HepG2 (cell line): ENCODE measurements at regions not wholly inside any gene's neighbourhood (a gene's known extent, or its start where the extent isn't known, plus 50 kb on each side); places are given as distances from the start of the nearest gene placed in this dataset.

Source experiments
- HNF4G ChIP-seq, 2 experiments: sonication (generic) in 1 of 2; formaldehyde crosslinking in 1 of 2; IDR thresholded peaks; 2 replicates each; pipeline versions ENCODE4 v1.4.0 to v1.6.1; 2011 to 2020; ENCODE audit warnings: borderline replicate concordance in 2 of 2, low read depth in 2 of 2, mild to moderate bottlenecking in 2 of 2, low read length in 1 of 2, missing genetic modification reagents in 1 of 2, moderate library complexity in 1 of 2
- MLLT10 ChIP-seq: sonication (generic); formaldehyde crosslinking; IDR thresholded peaks from 2 replicates; pipeline ENCODE4 v1.4.0; 2020; ENCODE audit warnings: missing genetic modification reagents
- MTF2 ChIP-seq: sonication (generic); formaldehyde crosslinking; IDR thresholded peaks from 2 replicates; pipeline ENCODE4 v1.5.0; 2020; ENCODE audit warnings: missing genetic modification reagents, borderline replicate concordance
- NR2F1 ChIP-seq, 2 experiments: fragments of 450-650 bp in 1 of 2; formaldehyde crosslinking in 1 of 2; IDR thresholded peaks; 2 replicates each; pipeline versions ENCODE4 v1.5.0 to v1.6.1; 2016 to 2020; ENCODE audit warnings: mild to moderate bottlenecking in 1 of 2, missing compliant biosample characterization in 1 of 2, missing genetic modification reagents in 1 of 2, moderate library complexity in 1 of 2
- SMAD3 ChIP-seq: sonication (generic); formaldehyde crosslinking; IDR thresholded peaks from 2 replicates; pipeline ENCODE4 v1.4.0; 2020; ENCODE audit warnings: missing genetic modification reagents
- SMYD3 ChIP-seq: sonication (generic); formaldehyde crosslinking; IDR thresholded peaks from 2 replicates; pipeline ENCODE4 v1.8.1; 2023; ENCODE audit warnings: mild to moderate bottlenecking, missing genetic modification reagents
- STAG1 ChIP-seq: sonication (generic); formaldehyde crosslinking; IDR thresholded peaks from 2 replicates; pipeline ENCODE4 v1.4.0; 2020; ENCODE audit warnings: missing genetic modification reagents
- TCF12 ChIP-seq, 2 experiments: fragments of 450-650 bp in 1 of 2; sonication (generic) in 1 of 2; formaldehyde crosslinking in 1 of 2; IDR thresholded peaks; 2 replicates each; pipeline versions ENCODE4 v1.6.1 to v1.8.0; 2017 to 2022; ENCODE audit warnings: antibody characterized with exemption in 1 of 2, mild to moderate bottlenecking in 1 of 2, missing genetic modification reagents in 1 of 2, moderate library complexity in 1 of 2
- TP53 ChIP-seq: sonication (generic); formaldehyde crosslinking; conservative IDR thresholded peaks from 2 replicates; pipeline ENCODE4 v1.4.0; 2020; ENCODE audit warnings: missing genetic modification reagents
- ZNF747 ChIP-seq: sonication (generic); formaldehyde crosslinking; IDR thresholded peaks from 2 replicates; pipeline ENCODE4 v1.8.1; 2023; ENCODE audit warnings: missing genetic modification reagents, mild to moderate bottlenecking, borderline replicate concordance
- TF ChIP-seq, protein P1 (sequence below): sonication (generic); formaldehyde crosslinking; IDR thresholded peaks from 2 replicates; pipeline ENCODE4 v1.5.0; 2020; ENCODE audit warnings: mild to moderate bottlenecking, missing genetic modification reagents, moderate library complexity
- TF ChIP-seq, protein P2 (sequence below): sonication (generic); formaldehyde crosslinking; IDR thresholded peaks from 2 replicates; pipeline ENCODE4 v1.5.0; 2020; ENCODE audit warnings: mild to moderate bottlenecking, missing genetic modification reagents, borderline replicate concordance
- TF ChIP-seq, protein P3 (sequence below): sonication (generic); formaldehyde crosslinking; IDR thresholded peaks from 2 replicates; pipeline ENCODE4 v1.8.1; 2023; ENCODE audit warnings: missing genetic modification reagents, inconsistent platforms, borderline replicate concordance
- TF ChIP-seq, protein P4 (sequence below): sonication (generic); formaldehyde crosslinking; conservative IDR thresholded peaks from 2 replicates; pipeline ENCODE4 v1.8.1; 2023; ENCODE audit warnings: missing genetic modification reagents

DNA sequence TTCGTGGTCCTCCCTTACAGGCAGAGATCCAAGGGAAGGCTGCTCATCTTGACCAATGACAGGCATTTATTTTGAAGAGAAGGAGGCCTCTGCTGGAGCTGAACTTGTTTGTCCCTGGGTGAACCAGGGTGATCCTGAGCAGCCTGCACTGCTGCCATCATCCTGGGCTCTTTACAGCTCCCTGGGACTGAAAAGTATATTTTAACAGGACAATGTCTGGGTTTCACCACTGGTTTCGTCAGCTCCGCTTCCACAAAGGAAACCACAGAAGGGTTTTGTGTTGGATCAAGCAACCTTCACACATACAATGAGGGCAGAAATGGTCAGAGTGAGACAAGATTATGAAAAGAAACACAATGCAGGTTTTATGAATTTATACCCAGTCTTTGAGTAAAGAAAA lies 400.7 kb upstream of the TPM1 start:
- TF ChIP-seq, protein P1, sequence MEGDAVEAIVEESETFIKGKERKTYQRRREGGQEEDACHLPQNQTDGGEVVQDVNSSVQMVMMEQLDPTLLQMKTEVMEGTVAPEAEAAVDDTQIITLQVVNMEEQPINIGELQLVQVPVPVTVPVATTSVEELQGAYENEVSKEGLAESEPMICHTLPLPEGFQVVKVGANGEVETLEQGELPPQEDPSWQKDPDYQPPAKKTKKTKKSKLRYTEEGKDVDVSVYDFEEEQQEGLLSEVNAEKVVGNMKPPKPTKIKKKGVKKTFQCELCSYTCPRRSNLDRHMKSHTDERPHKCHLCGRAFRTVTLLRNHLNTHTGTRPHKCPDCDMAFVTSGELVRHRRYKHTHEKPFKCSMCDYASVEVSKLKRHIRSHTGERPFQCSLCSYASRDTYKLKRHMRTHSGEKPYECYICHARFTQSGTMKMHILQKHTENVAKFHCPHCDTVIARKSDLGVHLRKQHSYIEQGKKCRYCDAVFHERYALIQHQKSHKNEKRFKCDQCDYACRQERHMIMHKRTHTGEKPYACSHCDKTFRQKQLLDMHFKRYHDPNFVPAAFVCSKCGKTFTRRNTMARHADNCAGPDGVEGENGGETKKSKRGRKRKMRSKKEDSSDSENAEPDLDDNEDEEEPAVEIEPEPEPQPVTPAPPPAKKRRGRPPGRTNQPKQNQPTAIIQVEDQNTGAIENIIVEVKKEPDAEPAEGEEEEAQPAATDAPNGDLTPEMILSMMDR (CRISPR knock-in tag), result no peak
- TF ChIP-seq ZNF747 (CRISPR knock-in tag) (no peak), NR2F1 (CRISPR knock-in tag; IDR thresholded peaks at IDR 0.05) (no peak), STAG1 (CRISPR knock-in tag) (no peak), SMYD3 (CRISPR knock-in tag) (no peak), HNF4G (IDR thresholded peaks at IDR 0.05; ENCODE audit: borderline replicate concordance, low read depth, low read length) (no peak), HNF4G (CRISPR knock-in tag; IDR thresholded peaks at IDR 0.05; ENCODE audit: borderline replicate concordance, low read depth) (no peak), MLLT10 (CRISPR knock-in tag) (no peak), SMAD3 (CRISPR knock-in tag) (no peak), MTF2 (CRISPR knock-in tag) (no peak), TP53 (CRISPR knock-in tag) (no peak), TCF12 (IDR thresholded peaks at IDR 0.05) (no peak), TCF12 (CRISPR knock-in tag; IDR thresholded peaks at IDR 0.05) (no peak)
- TF ChIP-seq, protein P2, sequence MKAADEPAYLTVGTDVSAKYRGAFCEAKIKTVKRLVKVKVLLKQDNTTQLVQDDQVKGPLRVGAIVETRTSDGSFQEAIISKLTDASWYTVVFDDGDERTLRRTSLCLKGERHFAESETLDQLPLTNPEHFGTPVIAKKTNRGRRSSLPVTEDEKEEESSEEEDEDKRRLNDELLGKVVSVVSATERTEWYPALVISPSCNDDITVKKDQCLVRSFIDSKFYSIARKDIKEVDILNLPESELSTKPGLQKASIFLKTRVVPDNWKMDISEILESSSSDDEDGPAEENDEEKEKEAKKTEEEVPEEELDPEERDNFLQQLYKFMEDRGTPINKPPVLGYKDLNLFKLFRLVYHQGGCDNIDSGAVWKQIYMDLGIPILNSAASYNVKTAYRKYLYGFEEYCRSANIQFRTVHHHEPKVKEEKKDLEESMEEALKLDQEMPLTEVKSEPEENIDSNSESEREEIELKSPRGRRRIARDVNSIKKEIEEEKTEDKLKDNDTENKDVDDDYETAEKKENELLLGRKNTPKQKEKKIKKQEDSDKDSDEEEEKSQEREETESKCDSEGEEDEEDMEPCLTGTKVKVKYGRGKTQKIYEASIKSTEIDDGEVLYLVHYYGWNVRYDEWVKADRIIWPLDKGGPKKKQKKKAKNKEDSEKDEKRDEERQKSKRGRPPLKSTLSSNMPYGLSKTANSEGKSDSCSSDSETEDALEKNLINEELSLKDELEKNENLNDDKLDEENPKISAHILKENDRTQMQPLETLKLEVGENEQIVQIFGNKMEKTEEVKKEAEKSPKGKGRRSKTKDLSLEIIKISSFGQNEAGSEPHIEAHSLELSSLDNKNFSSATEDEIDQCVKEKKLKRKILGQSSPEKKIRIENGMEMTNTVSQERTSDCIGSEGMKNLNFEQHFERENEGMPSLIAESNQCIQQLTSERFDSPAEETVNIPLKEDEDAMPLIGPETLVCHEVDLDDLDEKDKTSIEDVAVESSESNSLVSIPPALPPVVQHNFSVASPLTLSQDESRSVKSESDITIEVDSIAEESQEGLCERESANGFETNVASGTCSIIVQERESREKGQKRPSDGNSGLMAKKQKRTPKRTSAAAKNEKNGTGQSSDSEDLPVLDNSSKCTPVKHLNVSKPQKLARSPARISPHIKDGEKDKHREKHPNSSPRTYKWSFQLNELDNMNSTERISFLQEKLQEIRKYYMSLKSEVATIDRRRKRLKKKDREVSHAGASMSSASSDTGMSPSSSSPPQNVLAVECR (CRISPR knock-in tag), result no peak
- TF ChIP-seq, protein P3, sequence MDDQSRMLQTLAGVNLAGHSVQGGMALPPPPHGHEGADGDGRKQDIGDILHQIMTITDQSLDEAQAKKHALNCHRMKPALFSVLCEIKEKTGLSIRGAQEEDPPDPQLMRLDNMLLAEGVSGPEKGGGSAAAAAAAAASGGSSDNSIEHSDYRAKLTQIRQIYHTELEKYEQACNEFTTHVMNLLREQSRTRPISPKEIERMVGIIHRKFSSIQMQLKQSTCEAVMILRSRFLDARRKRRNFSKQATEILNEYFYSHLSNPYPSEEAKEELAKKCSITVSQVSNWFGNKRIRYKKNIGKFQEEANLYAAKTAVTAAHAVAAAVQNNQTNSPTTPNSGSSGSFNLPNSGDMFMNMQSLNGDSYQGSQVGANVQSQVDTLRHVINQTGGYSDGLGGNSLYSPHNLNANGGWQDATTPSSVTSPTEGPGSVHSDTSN, result no peak
- TF ChIP-seq, protein P4, sequence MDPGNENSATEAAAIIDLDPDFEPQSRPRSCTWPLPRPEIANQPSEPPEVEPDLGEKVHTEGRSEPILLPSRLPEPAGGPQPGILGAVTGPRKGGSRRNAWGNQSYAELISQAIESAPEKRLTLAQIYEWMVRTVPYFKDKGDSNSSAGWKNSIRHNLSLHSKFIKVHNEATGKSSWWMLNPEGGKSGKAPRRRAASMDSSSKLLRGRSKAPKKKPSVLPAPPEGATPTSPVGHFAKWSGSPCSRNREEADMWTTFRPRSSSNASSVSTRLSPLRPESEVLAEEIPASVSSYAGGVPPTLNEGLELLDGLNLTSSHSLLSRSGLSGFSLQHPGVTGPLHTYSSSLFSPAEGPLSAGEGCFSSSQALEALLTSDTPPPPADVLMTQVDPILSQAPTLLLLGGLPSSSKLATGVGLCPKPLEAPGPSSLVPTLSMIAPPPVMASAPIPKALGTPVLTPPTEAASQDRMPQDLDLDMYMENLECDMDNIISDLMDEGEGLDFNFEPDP (CRISPR knock-in tag), result no peak
